Endothelial cell of umbilical vein (primary cell): ENCODE measurements at regions not wholly inside any gene's neighbourhood (a gene's known extent, or its start where the extent isn't known, plus 50 kb on each side); places are given as distances from the start of the nearest gene placed in this dataset.
"Not testable (repeated sequence)": the region's sequence is repeated elsewhere in the genome, so short reads cannot be mapped to it uniquely, and the experiment has no call there.

Source experiments
- BruUV-seq: library from RNA; stranded (reverse); fragments of 400-500 nt; replicated peaks from 2 replicates; lab custom pipeline; 2021; lab: Mats Ljungman, UMichigan
- CTCF ChIA-PET: fragments of 300-600, 350-600 bp; sonication (Branson Sonifier 250); formaldehyde crosslinking; loops from one replicate; lab custom pipeline; 2021; ENCODE audit warnings: antibody characterized with exemption, inconsistent platforms; lab: Charles Lee
- POLR2A ChIA-PET: fragments of 300-600, 350-600 bp; sonication (Branson Sonifier 250); formaldehyde crosslinking; loops from one replicate; lab custom pipeline; 2021; ENCODE audit warnings: antibody characterized with exemption, inconsistent platforms; lab: Charles Lee
- DNase-seq: peaks from one replicate; pipeline ENCODE4 v3.0.0-alpha.2; 2011; ENCODE audit warnings: low read depth, low spot score
- FAIRE-seq: peaks from 2 replicates; lab custom pipeline; 2011; peaks lifted over from hg19 to GRCh38; lab: Jason Lieb, UNC
- H2AFZ ChIP-seq: 2 replicates; pipeline ENCODE4 v1.6.0; 2012; ENCODE audit warnings: low read depth, low read length, control low read depth, inconsistent platforms
- H3K27ac ChIP-seq: 2 replicates; pipeline ENCODE4 v1.5.1; 2011; ENCODE audit warnings: low read depth, mild to moderate bottlenecking, control low read depth, low read length, moderate library complexity; ENCODE audit not compliant: insufficient read depth
- H3K27me3 ChIP-seq, 2 experiments: 2 replicates each; pipeline versions ENCODE4 v1.6.0 to v1.6.1; 2011; ENCODE audit warnings: low read length in 2 of 2, mixed read lengths in 1 of 2; ENCODE audit not compliant: control insufficient read depth in 2 of 2, insufficient read depth in 2 of 2
- H3K36me3 ChIP-seq, 2 experiments: 2 replicates in 1 of 2; 3 replicates in 1 of 2; pipeline ENCODE4 v1.5.1; 2011; ENCODE audit warnings: low read length in 2 of 2, mild to moderate bottlenecking in 1 of 2, moderate library complexity in 1 of 2; ENCODE audit not compliant: control insufficient read depth in 2 of 2, insufficient read depth in 2 of 2; ENCODE audit errors: extremely low read depth in 1 of 2
- H3K4me1 ChIP-seq: 3 replicates; pipeline ENCODE4 v1.5.1; 2011; ENCODE audit warnings: mild to moderate bottlenecking, low read length; ENCODE audit not compliant: control insufficient read depth, insufficient read depth; ENCODE audit errors: extremely low read depth
- H3K4me2 ChIP-seq: 2 replicates; pipeline ENCODE4 v1.6.1; 2011; ENCODE audit warnings: low read length, control low read depth, mixed read lengths; ENCODE audit not compliant: insufficient read depth
- H3K4me3 ChIP-seq, 3 experiments: fragments of 200-600 bp in 1 of 3; sonication (generic), shearing (Covaris generic) in 1 of 3; replicated peaks in 1 of 3; 2 replicates each; pipeline ENCODE4 v1.5.1; 2011 to 2016; ENCODE audit warnings: control low read depth in 3 of 3, low read length in 3 of 3, mild to moderate bottlenecking in 2 of 3, inconsistent platforms in 1 of 3, low read depth in 1 of 3, moderate library complexity in 1 of 3; ENCODE audit not compliant: insufficient read depth in 1 of 3
- H3K79me2 ChIP-seq: 2 replicates; pipeline ENCODE4 v1.6.0; 2012; ENCODE audit warnings: low read length, inconsistent platforms; ENCODE audit not compliant: control insufficient read depth, insufficient read depth
- H3K9ac ChIP-seq: replicated peaks from 2 replicates; pipeline ENCODE3; 2011; ENCODE audit warnings: low read length, control low read depth; ENCODE audit not compliant: insufficient read depth; ENCODE audit errors: extremely low read depth
- H3K9me1 ChIP-seq: replicated peaks from 3 replicates; pipeline ENCODE4 v1.6.0; 2011; ENCODE audit warnings: mild to moderate bottlenecking, low read length; ENCODE audit not compliant: control insufficient read depth, insufficient read depth; ENCODE audit errors: extremely low read depth
- H3K9me3 ChIP-seq: replicated peaks from 2 replicates; pipeline ENCODE4 v1.5.1; 2012; ENCODE audit warnings: low read length, inconsistent platforms; ENCODE audit not compliant: control insufficient read depth, insufficient read depth
- H4K20me1 ChIP-seq: replicated peaks from 2 replicates; pipeline ENCODE3; 2011; ENCODE audit warnings: mild to moderate bottlenecking, low read length; ENCODE audit not compliant: control insufficient read depth, insufficient read depth; ENCODE audit errors: extremely low read depth
- CTCF ChIP-seq, 2 donors: IDR thresholded peaks; 1 replicate in 1 of 2; 2 replicates in 1 of 2; pipeline ENCODE4 v1.5.1; 2011; ENCODE audit warnings: low read length in 2 of 2, mild to moderate bottlenecking in 2 of 2, moderate library complexity in 2 of 2, control low read depth in 1 of 2, inconsistent platforms in 1 of 2, low read depth in 1 of 2; ENCODE audit not compliant: insufficient read depth in 1 of 2; ENCODE audit errors: extremely low read depth in 1 of 2
- MAX ChIP-seq: IDR thresholded peaks from 2 replicates; pipeline ENCODE4 v1.6.1; 2011; ENCODE audit not compliant: insufficient read depth, insufficient read length
- dilution Hi-C: fragments of 300-500 bp; cut with MboI; formaldehyde crosslinking; loops from one replicate; pipeline ENCODE4 v1.15.0; 2019; ENCODE audit warnings: low sequenced_read_pairs; ENCODE audit not compliant: extremely low pct_ligation_motif_present
- intact Hi-C: fragments of 100-400 bp; cut with micrococcal nuclease; formaldehyde crosslinking; loops from one replicate; pipeline ENCODE4 v1.10.0; 2022

GRCh38 chr6:140443112-140443511 lies 1068.7 kb upstream of the CITED2 start:
- intact Hi-C loops: loop anchor here (10.0 kb wide), 1 partner anchor 402 kb away; no protein-coding TSS in a partner anchor
- H3K27ac ChIP-seq, H3K9me3 ChIP-seq, H4K20me1 ChIP-seq, H3K36me3 ChIP-seq, DNase-seq, H3K9me1 ChIP-seq, H3K27me3 ChIP-seq, H3K9ac ChIP-seq, H3K4me3 ChIP-seq, FAIRE-seq, POLR2A ChIA-PET, H3K4me2 ChIP-seq, dilution Hi-C loops, H3K79me2 ChIP-seq, H2AFZ ChIP-seq, BruUV-seq: not testable (repeated sequence)
- H3K4me1 ChIP-seq: peaks cover 18% of the 10 kb centered on the region
- CTCF ChIA-PET: interaction anchor here (0.9 to 1.7 kb wide), 2 partner anchors 478 to 1073 kb away, joined by 3 to 4 read pairs; no protein-coding TSS in a partner anchor

GRCh38 chr6:140441256-140441655 lies 1066.8 kb upstream of the CITED2 start:
- Histone ChIP-seq H3K9ac (no peak overlapping the region), H3K79me2 (no peaks in the 10 kb centered on the region), H4K20me1 (no peaks in the 10 kb centered on the region), H3K36me3 (no peaks in the 10 kb centered on the region), H3K9me1 (no peaks in the 10 kb centered on the region), H2AFZ (no peak overlapping the region), H3K4me2 (no peak overlapping the region), H3K27ac (no peak overlapping the region), H3K4me3 (no peak overlapping the region), H3K4me1 (peaks cover 18% of the 10 kb centered on the region), H3K27me3 (no peaks in the 10 kb centered on the region), H3K9me3 (no peaks in the 10 kb centered on the region)
- intact Hi-C loops: loop anchor here (1.0 to 10.0 kb wide), 5 partner anchors 94 to 1071 kb away; partner anchors contain the start of gene CITED2
- no peak for FAIRE-seq
- dilution Hi-C loops: no loop called here
- peak; percentile 57 for DNase-seq
- no TSS peak for BruUV-seq
- ChIA-PET POLR2A (interaction anchor here (0.7 kb wide), 1 partner anchor 1067 kb away, joined by 3 read pairs; the partner anchor contains the start of gene CITED2), CTCF (interaction anchor here (0.5 to 2.0 kb wide), 7 partner anchors 11 to 1077 kb away, joined by 3 to 26 read pairs (median 5); partner anchors contain the start of gene CITED2)
- TF ChIP-seq CTCF (IDR thresholded peaks at IDR 0.05; ENCODE audit: extremely low read depth in 1 of 2, insufficient read depth in 1 of 2, low read depth in 1 of 2, low read length in 2 of 2): peak; percentile 27 to 40
- no peak for TF ChIP-seq MAX
